GM18858 (cell line): ENCODE measurements at regions not wholly inside any gene's neighbourhood (a gene's known extent, or its start where the extent isn't known, plus 50 kb on each side); places are given as distances from the start of the nearest gene placed in this dataset.
"Not testable (repeated sequence)": the region's sequence is repeated elsewhere in the genome, so short reads cannot be mapped to it uniquely, and the experiment has no call there.

Experiments
- ATAC-seq: cut with Tn5 transposase; IDR thresholded peaks from one replicate; pipeline ENCODE4 v1.9.1; 2021; ENCODE audit not compliant: unreplicated experiment

DNA sequence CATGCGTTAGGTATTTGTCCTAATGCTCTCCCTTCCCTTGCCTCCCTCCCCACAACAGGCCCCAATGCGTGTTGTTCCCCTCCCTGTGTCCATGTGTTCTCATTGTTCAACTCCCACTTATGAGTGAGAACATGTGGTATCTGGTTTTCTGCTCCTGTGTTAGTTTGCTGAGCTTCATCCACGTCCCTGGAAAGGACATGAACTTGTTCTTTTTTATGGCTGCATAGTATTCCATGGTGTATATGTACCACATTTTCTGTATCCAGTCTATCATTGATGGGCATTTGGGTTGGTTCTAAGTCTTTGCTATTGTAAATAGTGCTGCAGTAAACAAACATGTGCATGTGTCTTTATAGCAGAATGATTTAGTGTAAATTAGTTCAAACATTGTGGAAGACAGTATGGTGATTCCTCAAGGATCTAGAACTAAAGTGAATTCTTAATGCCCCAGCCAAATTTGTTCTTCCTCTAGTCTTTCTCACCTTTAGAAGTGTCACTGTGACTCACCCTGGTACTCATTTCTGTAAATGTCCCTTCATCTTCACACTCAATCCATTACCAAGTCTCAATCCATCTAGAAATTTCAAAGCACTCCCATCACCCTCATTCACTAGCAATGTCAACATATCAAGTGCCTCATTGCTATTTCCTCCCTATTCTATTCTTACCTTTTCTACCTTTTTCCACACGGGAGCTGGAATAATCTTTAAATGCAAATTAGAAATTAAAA is 123.9 kb downstream of the MREG start:
- ATAC-seq, result not testable (repeated sequence)

GRCh38 chr2:215888680-215889079 is 124.7 kb downstream of the MREG start:
- ATAC-seq, result no peak

DNA sequence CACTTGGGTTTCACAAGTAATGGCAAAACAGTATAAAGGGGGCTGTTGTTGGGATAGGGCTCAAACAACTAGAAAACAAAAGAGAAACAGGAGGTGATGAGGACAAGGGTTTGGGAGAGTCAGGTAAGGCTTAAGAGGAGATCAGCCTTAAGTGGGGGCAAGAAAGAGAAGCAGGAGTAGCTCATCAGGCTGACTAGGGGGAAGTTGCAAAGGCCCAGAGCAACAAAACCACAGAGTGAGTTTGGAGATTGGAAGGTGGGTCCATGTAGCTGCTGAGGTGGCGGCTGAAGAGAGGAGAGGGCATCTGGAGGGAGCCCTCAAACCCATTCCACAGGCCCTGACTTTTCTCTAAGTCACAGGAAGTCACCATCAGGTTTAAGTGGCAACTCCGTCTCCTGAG is 126.0 kb downstream of the MREG start:
- no peak for ATAC-seq

- no peak for ATAC-seq
Measured at GRCh38 chr2:215886022-215886421, 127.3 kb downstream of the MREG start.

GRCh38 chr2:215885536-215885935 is 127.8 kb downstream of the MREG start:
- ATAC-seq, result no peak

DNA sequence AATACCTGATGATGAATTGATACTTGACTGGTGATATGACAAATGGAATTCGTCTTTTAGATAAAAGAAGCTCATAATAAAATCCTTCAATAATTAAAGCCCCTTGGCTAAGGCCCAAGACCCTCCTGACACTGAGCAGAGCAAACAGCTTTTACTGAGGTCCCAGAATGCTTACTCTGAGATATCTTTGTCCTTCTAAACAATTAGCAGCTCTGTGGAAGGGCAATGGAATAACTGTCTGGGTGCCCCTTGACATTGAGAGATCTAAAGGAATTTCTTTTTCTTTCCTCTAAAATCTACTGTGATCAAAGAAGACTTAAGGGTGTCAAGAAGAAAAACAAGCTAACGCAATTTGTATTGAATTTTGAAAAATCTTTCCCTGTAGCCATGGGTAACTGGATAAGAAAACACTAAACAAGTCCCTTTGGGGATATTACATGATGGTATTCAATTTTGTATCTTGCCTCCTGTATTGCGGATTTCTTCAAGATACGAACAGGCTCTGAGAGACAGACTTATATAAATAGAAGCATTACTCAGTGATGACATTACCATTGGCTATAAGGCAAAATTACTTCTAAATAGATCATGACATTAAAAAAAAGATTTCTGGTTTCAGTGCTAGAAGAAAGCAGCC is 128.8 kb downstream of the MREG start:
- ATAC-seq, result no peak

- ATAC-seq, result peak; percentile 53
Measured at GRCh38 chr2:215883799-215884198, 129.6 kb downstream of the MREG start.

DNA sequence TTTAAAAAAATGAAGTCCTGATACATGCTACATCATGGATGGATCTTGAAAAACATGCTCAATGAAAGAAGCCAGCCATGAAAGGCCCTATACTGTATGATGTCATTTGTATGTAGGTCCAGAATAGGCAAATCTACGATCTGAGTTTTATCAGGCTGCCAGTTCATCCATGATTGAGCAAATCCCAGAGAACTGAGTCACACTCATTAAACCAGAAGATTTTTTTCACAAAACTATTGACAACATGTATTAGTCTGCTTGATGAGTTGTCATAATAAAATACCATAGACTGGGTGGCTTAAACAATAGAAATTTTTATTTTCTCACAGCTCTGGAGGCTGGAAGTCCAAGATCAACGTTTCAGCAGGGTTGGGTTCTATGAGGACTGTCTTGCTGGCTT is 130.7 kb downstream of the MREG start:
- no peak for ATAC-seq

DNA sequence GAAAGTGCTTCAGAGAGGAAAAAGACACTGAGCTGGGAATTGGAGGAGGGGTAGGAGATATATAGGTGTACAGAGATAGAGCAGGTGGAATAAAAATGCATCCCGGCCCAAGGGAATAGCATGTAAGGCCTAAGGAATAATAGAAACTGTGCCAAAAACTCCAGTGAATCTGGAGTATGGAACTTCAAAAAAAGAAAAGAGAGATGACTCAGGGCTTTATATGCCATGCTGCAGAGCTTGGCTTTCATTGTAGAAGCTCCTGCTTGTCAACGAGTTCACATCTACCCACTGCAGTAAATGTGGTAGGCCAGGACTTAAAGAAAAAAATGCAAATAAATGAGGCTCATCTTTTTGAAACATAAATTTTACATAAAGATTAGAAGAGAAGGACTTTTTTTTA is 131.8 kb downstream of the MREG start:
- no peak for ATAC-seq

DNA sequence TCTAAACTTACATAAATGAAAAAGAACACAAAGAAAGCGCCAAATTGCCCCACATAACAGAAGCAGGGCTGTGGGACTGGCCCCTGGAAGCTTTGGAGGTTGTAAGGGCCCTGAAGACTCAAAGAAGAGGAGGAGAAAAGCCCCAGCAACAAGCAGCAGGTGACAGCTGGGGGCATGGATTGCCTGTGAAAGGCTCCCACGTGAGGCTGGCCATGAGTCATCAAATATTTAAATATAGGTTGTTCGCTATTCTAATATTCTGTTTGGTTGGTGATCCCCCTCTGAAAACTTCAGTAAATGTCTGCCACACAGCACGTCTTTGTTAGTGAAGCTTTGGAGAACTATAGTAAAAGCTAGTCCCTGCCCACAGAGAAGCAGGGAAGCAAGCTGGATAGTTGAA is 132.4 kb downstream of the MREG start:
- peak; percentile 66 for ATAC-seq

- ATAC-seq, result no peak
Measured at GRCh38 chr2:215879977-215880940, 133.1 kb downstream of the MREG start.

DNA sequence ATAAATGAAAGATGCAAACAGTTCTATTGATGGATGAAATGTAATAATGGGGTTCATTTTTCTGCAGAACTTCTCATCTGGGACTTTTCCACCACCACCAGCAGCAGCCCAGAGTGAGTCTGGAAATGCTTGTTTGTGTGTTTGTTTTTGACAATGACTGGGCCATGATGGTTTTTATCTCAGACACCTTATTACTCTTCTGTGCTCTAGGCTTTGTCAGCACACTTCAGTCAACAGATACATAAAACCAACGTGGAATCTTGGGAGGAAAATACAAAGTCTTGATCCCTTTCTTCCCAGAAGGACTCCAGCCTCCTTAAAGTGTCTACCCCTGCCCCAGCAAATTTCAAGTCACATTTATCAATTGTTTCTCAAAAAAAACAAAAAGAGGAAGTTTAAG is 134.0 kb downstream of the MREG start:
- no peak for ATAC-seq

DNA sequence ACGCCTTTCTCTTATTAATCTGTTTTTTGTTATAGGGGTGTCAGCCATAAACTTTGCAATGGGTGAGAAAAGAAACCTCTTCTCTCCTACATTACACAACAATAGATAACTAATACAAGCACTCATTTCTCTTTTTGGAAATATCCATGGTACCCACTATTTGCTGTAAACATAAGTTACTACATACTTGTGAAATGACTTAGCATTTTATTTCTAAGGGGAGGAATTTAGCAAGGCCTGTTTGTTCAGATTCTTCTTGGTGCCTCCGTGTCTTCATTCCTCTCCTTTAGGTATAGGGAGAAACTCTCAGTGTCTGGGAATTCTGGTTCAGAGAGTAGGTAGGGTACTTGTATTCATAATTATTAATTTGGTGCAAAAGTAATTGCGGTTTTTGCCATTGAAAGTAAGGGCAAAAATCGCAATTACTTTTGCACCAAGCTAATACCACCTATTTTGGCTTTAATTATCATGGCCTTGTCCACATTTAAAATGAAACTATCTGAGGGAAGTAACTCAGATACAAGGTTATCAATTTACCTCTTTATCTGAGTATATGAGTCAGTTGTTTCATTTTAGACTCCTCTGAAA is 134.8 kb downstream of the MREG start:
- ATAC-seq, result no peak

GRCh38 chr2:215876937-215877238 is 136.5 kb downstream of the MREG start:
- no peak for ATAC-seq

- no peak for ATAC-seq
Measured at GRCh38 chr2:215876139-215876936, 137.0 kb downstream of the MREG start.

DNA sequence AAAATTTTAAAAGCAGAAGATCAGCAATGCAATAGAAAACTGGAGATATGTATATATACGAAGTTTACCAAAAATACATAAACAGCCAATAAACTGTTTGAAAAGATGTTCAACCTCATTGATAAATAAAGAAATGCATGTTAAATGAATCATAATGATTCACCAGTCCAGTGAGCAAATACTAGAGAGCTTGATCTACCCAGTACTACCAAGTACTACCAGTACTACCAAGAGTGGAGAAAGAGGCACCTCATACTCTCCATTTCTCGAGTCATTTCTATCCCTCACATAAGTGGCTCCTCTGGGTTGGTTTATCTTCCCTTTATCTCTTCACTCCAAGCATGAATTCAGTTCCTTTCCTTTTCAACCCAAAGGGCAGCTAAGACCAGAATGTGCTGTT is 138.9 kb downstream of the MREG start:
- no peak for ATAC-seq

- ATAC-seq, result no peak
Measured at GRCh38 chr2:215870986-215871385, 142.4 kb downstream of the MREG start.

DNA sequence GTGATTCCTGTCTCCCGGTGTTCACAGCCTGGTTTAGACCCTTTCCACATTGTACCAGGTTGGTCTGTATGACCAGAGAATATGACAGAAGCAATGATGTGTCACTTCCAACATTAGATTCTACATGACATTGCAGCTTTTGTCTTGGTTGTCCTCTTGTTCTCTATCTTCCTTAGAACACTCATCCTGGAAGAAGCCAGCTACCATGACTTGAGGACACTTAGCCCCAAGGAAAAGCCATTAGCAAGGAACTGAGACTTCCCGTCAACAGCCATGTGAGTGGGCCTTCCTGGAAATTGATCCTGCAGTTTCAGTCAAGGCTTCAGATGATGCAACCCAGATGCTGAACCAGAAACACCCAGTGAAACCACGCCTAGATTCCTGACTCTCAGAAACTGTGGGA is 143.3 kb downstream of the MREG start:
- ATAC-seq, result no peak

- ATAC-seq, result no peak
Measured at GRCh38 chr2:215868846-215869543, 144.4 kb downstream of the MREG start.

DNA sequence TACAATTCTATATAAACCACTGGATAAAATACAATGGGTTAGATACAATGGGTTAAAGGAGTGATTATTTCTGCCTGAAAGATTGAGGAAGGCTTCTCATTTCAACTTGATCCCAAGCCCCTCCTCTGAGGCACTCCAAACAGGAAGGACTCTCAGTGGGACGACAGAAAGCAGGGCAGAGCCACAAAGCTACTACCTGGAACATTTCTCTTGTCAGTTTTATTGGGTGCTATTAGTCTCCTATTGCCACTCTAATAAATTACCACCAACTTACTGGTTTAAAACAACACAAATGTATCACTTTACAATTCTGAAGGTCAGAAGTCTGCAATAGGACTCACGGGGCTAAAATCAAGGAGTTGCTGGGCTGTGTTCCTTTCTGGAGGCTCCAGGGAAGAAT is 146.7 kb downstream of the MREG start:
- ATAC-seq, result no peak
